ENCODE measurements at regions not wholly inside any gene's neighbourhood (a gene's known extent, or its start where the extent isn't known, plus 50 kb on each side); places are given as distances from the start of the nearest gene placed in this dataset.
"Not testable (repeated sequence)": the region's sequence is repeated elsewhere in the genome, so short reads cannot be mapped to it uniquely, and the experiment has no call there.

DNA sequence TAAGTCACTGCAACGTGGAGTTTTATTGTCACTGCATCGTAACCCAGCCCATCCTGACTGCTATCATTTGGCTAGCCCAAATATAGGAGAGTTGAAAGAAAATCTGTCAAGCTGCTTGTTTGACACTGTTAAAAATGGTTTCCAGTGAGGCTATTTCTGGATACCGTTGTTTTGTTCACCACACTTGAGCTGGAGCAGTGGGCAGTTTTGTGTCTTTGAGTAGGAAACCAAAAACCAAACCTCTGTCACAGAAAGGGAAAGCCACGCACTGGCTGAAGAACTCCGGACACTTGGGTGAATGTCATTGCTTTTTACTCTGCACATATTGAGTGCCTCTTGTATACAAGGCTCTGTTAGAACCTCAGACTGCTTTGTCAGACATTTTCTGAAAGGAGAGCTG is 446.4 kb upstream of the CFAP20DC start:
- DNase-seq (ENCODE audit: insufficient read length, low spot score) (no peak), FAIRE-seq (no peak)
- TF ChIP-seq, protein P1, sequence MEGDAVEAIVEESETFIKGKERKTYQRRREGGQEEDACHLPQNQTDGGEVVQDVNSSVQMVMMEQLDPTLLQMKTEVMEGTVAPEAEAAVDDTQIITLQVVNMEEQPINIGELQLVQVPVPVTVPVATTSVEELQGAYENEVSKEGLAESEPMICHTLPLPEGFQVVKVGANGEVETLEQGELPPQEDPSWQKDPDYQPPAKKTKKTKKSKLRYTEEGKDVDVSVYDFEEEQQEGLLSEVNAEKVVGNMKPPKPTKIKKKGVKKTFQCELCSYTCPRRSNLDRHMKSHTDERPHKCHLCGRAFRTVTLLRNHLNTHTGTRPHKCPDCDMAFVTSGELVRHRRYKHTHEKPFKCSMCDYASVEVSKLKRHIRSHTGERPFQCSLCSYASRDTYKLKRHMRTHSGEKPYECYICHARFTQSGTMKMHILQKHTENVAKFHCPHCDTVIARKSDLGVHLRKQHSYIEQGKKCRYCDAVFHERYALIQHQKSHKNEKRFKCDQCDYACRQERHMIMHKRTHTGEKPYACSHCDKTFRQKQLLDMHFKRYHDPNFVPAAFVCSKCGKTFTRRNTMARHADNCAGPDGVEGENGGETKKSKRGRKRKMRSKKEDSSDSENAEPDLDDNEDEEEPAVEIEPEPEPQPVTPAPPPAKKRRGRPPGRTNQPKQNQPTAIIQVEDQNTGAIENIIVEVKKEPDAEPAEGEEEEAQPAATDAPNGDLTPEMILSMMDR (IDR thresholded peaks at IDR 0.05; ENCODE audit: insufficient read depth, missing control alignments) = no peak

DNA sequence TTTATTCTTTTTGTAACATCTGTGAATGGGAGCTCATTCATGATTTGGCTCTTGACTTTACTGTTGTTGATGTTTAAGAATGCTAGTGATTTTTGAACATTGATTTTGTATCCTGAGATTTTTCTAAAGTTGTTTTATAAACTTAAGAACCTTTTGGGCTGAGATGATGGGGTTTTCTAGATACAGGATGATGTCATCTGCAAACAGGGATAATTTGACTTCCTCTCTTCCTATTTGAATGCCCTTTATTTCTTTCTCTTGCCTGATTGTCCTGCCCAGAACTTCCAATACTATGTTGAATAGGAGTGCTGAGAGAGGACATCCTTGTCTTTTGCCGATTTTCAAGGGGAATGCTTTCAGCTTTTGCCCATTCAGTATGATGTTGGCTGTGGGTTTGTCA is 445.1 kb upstream of the CFAP20DC start:
- FAIRE-seq; DNase-seq (ENCODE audit: insufficient read length, low spot score): not testable (repeated sequence)

DNA sequence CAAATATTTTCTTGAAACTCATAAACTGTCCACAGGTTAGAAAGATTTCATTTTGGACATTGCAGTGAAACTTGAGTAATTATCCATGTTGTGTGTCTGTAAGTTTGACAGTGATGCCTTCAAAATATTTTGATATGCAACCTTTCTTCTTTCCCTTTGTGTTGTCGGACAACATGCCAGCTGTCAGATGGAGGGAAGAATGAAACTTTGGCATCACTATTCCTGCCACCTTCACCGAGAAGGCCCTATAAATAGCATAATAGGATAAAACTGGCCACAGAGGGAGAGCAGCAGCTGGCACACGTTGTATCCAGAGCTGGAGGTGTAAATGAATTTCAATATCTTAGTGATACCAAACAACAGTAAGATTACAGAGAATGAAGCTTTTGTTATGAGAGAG is 436.7 kb upstream of the CFAP20DC start:
- FAIRE-seq (no peak), DNase-seq (ENCODE audit: insufficient read length, low spot score) (no peak)
- TF ChIP-seq, protein P1 (IDR thresholded peaks at IDR 0.05; ENCODE audit: insufficient read depth, missing control alignments) = no peak

DNA sequence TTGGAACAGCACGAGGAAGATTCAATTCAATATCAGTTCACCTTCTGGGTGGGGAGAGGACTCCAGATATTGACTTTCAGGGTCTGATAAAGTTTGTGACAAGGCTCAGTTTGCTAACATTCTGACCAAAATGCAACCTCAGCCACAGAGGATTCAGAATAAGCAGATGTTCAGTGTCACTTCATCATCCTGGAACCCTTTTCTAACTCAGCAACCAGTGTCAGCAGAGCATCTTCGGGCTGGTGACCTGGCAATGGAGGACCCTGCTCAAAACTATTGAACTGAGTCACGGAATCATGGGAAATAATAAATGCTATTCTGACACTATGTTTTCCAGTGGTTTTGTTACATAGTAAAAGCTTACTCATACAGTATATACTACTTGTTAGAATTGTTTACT is 433.4 kb upstream of the CFAP20DC start:
- DNase-seq (ENCODE audit: insufficient read length, low spot score) (no peak), FAIRE-seq (no peak)
- TF ChIP-seq, protein P1 (IDR thresholded peaks at IDR 0.05; ENCODE audit: insufficient read depth, missing control alignments) = no peak

DNA sequence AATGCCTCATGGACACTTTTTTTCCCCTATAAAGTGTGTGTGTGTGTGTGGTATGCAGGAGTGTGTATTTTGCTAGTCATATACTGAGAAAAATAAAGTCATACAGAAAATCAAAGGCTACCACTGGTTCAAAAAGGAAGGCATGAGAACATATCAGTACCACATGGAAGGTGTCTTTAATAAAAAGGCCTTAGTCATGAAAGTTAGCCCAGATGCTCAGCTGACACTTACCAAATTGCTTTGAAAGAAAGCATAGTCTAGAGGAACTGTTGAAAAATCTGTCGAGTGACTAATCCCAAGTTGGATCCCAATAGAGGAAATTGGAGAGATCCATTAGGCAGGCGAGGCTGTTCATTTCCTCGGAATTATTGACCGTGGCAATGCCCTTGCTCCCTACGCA is 432.9 kb upstream of the CFAP20DC start:
- DNase-seq (ENCODE audit: insufficient read length, low spot score) (no peak), FAIRE-seq (no peak)
- TF ChIP-seq, protein P1 (IDR thresholded peaks at IDR 0.05; ENCODE audit: insufficient read depth, missing control alignments) = no peak

DNA sequence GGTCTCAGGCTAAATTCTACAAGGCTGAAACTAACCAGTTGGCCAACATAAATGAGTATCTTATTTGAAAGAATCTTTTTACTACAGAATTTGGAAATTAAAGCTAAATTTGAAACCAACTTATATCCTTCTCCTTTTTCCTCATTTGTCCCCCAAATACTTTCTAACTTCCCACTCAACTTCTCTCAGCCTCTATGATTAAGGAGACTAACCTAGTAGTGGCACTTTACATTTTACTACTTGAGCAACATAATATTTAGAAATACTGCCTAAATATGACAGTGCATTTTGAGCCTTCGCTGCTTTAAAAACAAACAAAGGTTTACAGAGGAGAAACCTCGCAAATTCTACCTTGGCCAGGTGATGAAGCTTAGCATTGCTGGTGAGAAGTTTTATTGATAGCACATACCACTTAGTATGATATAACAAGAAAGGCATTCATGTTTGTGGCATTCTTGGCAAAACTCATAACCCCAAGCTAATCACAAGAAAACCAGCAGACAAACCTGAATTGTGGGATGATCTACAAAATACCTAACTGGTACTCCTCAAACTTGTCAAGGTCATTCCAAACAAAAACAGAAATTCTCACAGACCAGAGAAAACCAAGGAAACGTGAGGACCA is 432.1 kb upstream of the CFAP20DC start:
- FAIRE-seq (no peak), DNase-seq (ENCODE audit: insufficient read length, low spot score) (no peak)
- TF ChIP-seq, protein P1 (IDR thresholded peaks at IDR 0.05; ENCODE audit: insufficient read depth, missing control alignments) = no peak

DNA sequence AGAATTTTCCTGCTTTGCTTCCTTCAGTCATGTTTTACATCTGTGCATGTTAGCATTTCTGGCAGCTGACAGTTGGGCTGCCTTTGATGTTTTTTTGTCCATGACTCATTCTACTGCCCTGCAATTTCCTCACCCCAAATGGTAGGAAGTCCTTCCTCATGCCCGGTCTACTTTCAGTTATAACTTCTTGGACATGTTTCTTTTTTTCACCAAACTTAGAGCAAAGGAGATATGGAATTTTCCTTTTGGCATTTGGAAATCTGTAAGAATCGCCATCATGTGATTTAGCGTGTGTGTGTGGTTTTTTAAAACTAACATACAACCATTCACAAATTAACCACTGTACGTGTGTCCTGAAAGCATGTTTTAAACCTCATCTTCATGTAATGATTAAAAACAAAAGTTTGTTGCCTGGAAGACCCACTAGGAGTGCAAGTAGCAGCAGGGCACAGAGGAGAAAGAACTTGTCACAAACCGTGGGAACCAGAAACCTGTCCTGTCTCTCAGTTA is 430.7 kb upstream of the CFAP20DC start:
- FAIRE-seq = no peak
- TF ChIP-seq, protein P1 (IDR thresholded peaks at IDR 0.05; ENCODE audit: insufficient read depth, missing control alignments) = no peak

DNA sequence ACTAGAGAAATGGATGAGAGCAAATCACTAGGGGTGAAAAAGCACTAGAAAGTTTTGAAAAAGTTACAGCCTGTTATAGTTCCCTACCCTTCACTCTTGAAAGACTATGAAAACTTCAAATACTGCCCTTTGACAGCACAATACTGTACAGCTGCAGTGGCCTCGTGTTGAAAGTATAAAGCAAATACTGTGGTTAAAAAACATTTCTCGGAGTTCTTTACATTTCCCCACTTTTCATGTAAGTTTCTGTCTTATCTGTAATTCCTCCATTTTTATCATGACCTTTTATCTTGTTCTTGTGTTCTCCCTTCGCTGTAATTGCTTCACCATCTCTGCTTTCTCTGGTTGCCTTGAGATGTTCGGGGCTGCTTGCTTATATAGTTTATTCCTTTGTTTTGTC is 423.8 kb upstream of the CFAP20DC start:
- TF ChIP-seq, protein P1 (IDR thresholded peaks at IDR 0.05; ENCODE audit: insufficient read depth, missing control alignments) = no peak
- no peak for FAIRE-seq
- no peak for DNase-seq (ENCODE audit: insufficient read length, low spot score)

More for the DNA sequence above, 430.7 kb upstream of the CFAP20DC start:
- DNase-seq (ENCODE audit: insufficient read length, low spot score) = no peak

All from D721Med (cell line).